Activated T-cell treated with anti-CD3 and anti-CD28 coated beads, Interleukin-2, amount 50 U/mL, for 1 hour (primary cell): ENCODE measurements at regions not wholly inside any gene's neighbourhood (a gene's known extent, or its start where the extent isn't known, plus 50 kb on each side); places are given as distances from the start of the nearest gene placed in this dataset.
"Not testable (repeated sequence)": the region's sequence is repeated elsewhere in the genome, so short reads cannot be mapped to it uniquely, and the experiment has no call there.

Experiments used
- DNase-seq: peaks from one replicate; pipeline ENCODE4 v3.0.0-alpha.2; 2020

DNA sequence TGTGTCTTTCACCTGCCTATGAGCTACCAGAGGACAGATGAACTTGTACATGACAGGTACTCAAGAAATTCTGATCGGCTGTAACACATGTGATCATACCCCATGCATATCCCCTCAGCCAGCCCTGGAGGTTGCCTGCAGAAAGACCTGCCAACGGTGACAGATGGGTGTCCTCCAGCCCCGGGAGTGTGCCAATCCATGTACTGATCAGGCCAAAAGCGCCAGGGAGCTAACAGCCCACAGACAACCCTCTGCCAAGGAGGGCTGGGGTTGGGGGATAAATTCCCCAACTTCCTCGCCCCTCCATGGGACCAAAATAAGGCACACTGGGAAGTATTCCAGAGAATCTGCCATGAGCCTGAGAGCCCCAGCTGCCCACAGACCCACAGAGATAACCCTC, 189.4 kb downstream of the CCT6B start:
- DNase-seq: no peak

DNA sequence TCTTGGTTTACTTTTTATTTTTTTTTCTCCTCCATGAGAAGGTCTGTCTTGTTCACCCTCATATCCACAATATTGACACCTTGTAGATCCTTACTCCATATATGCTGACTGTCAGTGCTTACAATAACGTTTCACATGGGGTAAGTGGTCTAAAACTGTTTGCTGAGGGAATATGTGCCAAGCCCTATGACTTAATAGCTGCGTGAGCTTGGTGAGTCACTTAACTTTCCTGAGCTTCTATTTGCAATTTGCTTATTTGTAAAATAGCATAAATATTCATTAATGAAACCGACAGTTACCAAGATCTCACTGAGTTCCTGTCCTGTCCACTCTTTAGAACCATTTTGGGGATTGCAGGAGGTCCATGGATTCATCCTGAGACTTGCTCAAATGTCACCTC, 190.7 kb downstream of the CCT6B start:
- DNase-seq: no peak

DNA sequence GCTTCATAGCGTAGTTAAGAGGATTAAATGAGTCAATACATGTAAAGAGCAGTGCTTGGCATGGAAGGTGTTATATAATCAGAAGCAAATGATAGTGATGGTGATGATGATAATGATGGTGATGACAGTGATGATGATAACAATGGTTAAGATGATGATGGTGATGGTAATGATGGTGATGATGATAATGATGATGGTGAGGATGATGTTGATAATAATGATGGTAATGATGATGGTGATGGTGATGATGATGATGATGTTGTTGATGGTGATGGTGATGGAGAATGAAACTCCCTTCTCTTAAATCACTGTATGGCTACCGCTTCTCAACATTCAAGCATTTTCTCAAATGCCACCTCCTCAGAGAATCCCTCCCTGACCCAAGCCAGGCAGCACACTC, 190.5 kb downstream of the TMEM132E start:
- DNase-seq: no peak

DNA sequence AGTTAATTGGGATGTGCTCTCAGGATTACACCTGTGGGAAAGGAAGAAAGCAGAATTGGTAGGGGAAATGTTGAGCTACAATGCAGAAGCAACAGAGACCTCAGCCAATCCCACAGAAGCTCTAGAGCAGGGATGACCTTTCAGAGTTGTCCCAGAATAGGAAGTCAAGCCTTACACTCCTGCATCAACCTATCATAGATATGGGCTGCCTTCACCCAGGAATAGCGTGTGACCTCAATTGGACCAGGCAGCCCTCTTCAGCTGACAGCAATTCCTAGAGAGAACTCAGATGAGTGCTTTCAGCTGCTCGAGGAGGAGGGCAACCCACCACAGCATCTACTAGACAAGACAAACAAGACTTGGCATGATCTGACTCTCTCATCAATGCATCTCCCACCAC, 189.7 kb downstream of the TMEM132E start:
- no peak for DNase-seq

DNA sequence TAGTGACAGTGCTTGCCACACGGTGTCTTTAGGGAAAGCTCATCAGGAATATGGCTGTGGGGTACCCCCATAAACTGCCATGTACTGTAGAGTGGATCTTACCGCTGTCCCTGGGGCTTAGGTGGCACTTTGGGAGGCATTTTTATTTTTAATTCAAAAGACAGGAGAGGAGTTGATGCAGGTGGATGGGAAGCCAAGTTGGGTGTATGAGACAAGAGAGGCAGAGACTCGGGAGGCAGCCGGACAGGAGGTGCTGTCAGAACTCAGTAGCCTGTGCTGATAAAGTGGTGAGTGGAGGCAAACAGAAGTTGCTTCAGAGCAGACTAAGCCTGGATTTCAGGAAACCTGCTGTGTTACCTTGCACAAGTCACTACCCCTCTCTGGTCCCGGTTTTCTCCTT, 185.9 kb downstream of the TMEM132E start:
- no peak for DNase-seq

DNA sequence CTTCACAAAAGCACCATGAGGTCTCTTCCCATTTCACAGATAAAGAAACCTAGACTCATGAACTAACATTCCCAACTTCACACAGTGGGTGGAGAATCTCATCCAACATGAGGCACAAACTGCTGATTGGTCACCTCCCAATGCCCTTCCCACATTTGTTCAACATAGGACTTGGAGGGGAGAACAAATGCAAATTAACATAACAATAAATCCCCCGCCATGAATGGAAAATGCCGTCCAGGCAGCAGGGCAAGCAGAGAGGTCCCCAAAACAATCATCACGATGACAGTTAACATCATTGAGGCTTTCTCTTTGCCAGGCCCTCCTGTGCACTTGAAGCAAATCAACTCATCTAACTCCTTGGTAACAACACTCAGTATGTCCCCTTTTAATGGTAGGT, 185.3 kb downstream of the TMEM132E start:
- DNase-seq: no peak

DNA sequence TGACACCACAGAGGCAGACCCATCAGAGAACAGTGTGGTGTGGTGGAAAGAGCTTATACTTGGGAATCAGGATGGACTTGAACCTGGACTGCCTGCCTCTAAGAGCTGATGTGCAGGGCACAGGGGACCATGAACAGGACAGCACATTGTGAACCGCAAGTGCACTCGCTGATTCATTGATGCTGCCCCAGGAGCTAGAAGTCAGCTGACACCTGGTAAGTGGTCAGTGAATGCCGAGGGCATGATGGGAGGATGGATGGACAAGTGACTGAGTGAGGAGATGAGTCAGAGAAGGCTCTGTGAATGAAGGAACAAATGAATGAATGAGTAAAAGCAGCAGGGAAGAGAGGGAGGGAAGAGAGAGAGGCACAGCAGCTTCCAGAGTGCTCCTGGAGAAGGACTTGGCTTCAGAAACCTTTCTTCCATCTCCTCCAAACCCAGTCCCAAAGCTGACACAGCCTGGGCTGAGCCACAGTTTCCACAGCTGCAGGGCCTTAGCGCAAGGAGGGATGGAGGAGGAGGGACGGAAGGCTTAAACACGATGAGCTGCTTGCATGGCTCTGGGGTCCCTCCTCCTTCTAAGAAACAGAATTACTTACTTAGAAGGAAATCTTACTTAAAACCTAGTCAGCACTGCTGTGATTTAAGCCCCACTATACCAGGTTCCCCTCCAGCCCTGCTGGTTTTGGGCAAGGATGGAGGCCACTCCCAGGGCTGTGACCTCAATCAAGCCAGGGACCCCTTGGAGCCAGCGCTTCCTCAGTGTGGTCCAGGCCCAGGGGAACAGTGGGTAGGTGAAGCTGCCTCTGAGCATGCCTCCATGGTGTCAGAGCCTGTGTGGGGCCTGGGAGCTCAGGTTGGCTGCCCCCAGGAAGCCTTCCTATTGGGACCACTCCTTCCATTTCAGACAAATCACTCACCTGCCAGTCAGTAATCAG, 184.6 kb downstream of the TMEM132E start:
- DNase-seq: no peak

DNA sequence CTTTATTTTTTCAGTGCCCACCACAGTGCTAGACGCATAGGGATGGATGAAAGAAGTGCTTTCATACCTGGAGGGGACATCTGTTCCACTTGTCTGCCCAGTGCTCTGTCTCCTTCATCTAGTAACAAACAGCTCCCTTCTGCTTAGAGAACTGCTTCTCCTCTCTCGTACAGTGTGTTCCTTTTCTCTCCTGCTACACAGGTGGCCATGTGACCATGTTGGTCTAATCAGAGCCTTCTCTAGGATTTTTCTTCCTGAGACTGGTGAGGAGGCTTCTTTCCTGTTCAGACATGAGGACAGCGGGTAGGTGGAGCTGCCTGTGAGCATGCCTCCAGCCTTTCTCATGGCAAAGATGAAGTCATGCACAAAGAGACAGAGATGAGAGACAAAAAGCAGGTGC, 182.7 kb downstream of the TMEM132E start:
- no peak for DNase-seq

DNA sequence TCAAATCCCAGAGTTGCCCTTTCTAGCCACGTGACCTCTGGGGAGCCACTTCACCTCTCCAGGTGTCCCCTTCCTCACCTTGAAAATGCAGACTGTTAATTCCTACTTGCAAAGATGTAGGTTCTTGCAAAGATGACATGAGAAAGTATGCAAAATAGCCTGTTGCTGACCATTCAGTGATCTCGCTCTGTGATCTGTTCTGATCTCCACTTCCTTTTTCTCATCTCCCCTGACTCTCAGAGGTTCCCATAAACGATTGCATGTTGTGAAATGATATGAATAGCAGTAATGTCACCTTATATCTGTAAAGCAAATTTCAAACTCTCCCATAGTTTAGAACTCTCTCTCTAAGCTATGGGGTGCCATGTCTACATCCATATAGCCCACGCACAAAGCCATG, 182.3 kb downstream of the TMEM132E start:
- DNase-seq: no peak

DNA sequence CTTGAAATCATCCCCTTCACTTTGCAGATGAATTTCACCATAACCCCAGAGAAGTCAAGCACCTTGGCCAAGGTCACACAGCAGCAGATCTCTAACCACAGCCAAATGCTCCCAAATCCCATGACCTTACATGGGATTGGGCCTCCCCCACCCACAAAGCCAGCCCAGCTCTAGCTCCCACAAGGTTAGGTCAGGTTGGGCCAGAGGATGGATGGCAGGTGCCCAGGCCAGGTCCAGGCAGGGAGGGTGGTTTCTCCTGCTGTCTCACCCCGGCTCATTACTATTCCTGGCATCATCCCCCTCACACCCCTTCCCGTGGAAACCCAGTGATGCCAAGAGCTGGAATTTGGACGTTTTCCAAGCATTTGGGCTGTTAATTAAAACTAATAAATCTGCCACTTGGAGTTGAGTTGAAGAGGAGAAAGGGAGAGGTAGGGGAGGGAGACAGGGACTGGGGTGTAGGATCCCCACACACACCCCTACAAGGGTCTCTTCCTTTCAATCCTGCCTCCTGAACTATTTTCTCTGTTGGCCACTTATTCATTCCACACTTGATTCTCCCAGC, 181.6 kb downstream of the TMEM132E start:
- no peak for DNase-seq

DNA sequence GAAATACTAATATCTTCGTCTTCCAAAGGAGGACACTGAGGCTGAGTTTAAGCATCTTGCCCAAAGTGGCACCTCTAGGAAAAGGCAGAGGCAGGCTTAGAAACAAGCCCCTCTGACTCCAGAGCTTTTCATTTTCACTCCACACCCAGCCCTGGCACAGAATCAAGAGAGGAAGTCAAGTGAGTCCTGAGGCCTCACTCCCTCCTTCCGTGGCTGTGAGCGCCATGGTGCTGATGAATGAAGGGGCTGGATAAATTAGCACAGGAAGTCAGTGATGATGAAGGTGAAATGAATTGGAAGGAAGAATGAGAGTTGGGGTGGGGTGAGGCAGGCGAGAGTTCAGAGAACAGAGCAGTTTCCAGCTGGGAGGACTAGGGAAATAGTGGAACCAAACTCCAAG, 179.3 kb downstream of the TMEM132E start:
- DNase-seq: no peak

DNA sequence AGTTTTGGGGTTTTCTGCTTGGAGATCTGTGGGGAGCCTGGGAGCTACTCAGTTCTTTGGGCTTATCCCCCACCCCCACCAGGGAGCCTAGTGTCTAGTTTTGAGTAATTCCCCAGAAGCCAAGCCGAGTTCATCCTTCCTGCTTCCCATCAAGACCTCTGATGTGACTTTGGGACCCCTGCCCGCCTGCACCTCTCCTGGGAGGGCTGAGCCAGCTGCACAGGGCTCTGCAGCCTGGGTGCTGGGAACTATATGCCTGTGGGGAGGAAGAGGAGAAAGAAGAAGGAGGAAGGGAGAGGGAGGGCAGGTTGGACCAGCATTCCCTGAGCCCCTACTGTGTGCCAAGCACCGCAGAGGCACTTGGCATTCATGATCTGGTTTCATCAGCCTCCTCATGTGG, 178.9 kb downstream of the TMEM132E start:
- DNase-seq: no peak

DNA sequence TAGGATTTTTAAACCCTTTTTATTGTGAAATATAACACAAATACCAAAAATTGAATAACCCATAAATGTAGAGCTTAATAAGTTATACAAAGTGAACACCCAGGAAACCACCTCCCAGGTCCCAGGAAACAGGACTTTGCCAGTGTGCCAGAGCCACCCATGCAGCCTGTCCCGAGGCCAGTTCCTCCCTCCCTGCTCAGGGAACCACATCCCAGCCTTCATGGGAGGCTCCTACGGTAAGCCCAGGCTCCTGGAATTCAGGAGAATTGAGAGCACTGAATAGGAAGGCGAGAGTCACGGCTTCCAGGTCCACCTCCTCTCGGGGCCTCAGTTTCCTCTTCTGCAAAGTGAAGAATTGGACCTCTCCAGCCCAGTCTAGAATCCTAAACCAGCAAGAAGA, 178.2 kb downstream of the TMEM132E start:
- DNase-seq: no peak

DNA sequence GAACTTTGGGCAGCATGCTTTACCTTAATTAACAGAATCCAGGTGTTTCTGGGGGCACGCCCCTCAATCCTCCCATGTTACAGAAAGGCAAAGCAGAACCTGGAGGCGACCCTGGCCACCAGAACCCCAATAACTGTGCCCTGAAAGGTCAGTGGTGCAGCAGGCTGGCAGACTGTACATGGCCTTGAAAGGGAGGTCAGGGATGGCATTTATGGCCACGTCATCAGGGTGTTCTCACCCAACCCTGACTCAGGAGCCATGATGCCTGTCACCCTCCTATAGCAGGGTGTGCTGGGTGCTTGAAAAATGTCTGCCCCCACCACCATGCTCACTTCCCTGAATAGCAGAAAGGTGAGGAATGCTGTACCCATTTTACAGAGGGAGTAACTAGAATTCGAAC, 177.7 kb downstream of the TMEM132E start:
- DNase-seq: no peak

DNA sequence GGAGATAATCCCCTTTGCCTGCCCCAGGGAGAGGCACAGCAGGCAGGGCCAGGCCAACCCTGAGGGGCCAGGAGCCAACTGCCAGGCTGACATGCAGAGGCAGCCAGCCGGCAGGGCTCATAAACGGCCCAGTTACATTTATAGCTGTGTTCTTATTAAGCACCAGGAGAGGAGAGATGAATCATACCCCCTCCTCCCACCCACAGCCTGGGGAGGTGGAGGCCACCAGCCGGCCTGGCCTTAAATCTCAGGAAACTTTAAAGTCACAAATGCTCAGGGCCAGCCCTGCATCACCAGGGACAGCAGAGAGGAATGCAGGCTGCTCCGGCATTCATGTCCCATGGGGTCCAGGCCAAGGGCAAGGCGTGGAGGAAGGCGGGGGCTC, 177.2 kb downstream of the TMEM132E start:
- no peak for DNase-seq

DNA sequence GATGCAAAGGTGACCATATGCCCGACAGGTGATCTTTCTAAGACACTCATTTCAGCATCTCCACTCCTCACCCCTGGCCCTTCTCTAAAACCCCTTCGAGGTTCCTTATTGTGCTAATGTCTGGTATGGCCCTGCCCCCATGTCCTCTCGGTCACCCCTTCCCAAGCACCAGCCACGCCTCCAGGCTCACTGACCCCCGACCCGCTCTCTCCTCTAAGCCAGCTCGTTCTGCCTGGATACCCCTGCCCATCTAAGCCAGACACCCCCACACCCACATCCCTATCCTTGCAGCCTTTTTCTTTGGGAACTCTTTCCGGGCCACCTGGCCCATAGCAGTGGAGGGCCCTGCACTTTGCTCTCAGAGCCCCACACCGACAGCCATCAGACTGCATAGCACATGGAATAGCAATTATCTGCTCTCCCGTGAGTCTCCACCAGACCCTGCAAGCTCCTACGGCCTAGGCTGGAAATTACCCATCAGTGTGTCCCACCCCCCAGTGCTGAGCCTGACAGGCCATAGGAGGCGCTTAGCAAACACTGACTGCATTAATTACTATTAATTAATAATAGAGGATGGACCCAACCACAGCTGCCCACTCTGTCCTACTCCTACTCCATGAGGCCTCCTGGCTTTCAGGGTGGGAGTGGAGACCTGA, 176.7 kb downstream of the TMEM132E start:
- DNase-seq: no peak

DNA sequence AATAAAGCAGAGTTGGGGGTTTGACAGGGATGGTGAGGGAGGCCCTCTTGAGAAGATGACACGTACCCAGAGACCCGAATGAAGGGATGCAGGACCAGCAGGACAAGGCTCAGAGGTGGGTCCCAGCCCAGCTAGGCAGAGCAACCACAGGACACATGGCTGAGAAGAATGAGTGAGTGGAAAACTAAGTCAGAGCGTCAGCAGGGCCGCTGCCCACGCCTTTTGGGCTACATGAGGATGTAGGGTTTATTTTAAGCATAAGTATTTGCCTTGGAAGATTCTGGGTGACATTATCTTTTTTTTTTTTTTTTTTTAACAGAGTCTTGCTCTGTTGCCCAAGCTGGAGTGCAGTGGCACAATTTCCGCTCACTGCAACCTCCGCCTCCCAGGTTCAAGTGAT, 176.0 kb downstream of the TMEM132E start:
- DNase-seq: no peak

DNA sequence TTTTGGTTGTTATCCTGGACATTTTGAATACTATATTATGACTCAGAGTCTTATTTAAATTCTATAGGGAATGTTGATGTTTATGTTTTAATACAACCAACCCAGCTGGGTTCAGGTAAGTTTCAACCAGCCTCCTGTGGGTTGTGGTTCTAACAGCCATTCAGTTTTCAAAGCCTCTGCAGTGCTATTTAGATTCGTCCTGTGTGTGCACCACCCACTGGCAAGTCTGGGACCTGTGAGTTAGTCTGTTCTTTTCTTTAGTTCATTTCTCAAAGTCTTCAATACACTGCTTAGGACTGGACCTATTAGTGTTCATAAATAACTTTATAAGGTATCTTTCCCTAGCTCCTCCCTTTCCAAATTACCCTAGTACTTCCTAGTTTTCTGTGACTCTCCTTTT, 170.6 kb downstream of the TMEM132E start:
- DNase-seq: no peak

DNA sequence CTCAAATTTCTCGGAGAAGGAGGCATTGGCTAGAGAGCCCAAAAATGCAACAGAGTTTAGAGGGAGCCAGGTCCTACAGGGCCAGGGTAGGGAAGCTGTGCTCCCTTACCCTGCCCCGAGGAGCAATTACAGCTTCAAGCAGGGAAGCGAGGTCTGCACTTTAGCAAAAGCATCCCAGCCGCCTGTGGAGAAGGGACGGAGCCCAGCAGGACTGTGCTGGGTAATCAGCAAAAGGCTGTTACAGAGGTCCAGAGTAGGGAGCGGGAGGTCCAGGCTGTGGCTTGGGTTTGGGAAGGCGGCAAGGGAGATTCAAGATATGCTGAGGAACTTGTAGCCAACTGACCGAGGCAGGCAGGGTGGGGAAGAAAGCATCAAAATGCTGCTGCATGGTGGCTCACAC, 162.6 kb downstream of the TMEM132E start:
- DNase-seq: no peak

DNA sequence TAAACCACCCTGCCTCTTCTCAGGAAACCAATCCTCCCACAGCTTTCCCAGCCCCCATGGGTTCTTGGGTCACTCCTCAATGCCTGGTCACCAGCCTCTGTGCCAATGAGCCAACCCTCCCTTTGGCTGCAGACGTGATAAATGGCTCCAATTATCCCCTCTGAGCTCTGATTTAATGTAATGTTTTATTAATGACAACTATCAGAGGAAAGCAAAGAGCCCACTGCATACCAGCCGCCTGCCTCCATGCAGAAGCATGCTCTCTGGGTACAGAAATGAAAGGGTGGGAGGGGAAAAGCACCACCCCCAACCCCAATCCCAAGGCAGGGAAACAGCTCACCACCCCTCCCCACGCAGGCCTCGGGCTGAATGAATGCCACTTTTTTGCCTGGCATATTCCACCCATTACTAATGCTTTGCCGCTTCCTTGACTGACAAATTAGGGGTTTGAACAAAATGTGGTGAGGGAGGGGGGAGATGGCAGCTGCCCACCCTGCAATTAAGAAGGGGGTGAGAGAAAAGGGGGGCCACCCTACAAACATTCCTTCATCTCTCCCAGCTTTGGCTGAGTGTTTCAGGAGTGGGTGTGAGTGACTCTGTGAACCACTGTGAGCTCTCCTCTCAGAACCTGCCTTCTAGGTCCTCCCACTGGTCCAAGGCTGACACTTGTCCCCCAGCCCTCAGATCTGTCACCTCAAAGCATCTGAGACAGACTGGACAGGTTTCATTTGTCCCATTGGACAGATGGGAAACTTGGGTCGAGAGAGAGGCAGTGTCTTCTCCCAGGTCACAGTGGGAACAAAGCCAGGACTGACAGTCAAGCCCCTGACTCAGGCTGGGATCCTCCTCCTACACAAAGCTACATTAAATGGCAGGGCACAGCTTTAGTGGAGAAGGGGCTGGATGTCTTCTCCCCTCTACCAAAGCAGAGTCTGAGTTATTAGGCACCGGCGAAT, 161.5 kb downstream of the TMEM132E start:
- no peak for DNase-seq

DNA sequence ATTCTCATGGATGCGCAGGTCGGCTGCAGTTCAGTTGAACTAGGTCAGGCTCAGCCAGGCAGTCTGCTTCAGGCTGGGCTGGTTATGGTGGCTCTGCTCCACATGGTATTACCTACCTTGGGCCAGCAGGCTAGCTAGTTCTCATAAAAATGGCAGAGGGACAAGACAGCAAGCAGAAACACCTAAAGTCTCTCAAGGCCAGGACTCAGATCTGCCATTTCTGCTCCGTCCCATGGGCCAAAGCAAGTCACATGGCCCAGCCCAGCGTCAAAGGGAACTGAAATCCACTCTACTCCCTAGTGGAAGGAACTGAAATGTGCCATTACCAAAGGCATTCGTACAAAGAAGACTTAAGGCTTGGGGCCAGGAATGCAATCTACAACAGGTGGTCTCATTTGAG, 160.0 kb downstream of the TMEM132E start:
- DNase-seq: no peak

DNA sequence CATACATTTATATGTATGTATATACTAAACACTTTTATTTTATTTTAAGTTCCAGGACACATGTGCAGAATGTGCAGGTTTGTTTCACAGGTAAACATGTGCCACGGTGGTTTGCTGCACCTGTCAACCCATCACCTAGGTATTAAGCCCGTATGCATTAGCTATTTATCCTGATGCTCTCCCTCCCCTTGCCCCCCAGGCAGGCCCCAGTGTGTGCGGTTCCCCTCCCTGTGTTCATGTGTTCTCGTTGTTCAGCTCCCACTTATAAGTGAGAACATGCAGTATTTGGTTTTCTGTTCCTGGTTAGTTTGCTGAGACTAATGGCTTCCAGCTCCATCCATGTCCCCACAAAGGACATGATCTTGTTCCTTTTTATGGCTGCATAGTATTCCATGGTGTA, 158.3 kb downstream of the TMEM132E start:
- not testable (repeated sequence) for DNase-seq

DNA sequence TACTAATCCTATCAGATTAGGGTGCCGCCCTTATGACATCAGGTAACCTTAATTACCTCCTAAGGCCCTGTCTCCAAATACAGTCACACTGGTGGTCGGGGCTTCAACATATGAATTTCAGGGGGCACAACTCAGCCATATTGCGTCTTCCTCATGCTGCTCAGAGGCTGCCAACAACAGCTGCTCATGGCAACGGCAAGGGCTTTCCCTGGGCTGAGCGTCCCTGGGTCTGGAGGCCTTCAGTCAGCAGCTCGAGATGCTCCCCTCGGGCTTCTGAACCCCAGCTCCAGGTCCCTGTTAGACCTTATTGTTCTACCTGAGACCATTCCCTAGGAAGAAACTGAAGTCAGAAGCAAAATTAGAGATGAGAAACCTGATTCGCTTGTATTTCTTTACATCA, 157.2 kb downstream of the TMEM132E start:
- DNase-seq: no peak
